ENCODE measurements at regions not wholly inside any gene's neighbourhood (a gene's known extent, or its start where the extent isn't known, plus 50 kb on each side); places are given as distances from the start of the nearest gene placed in this dataset.
"Not testable (repeated sequence)": the region's sequence is repeated elsewhere in the genome, so short reads cannot be mapped to it uniquely, and the experiment has no call there.

DNA sequence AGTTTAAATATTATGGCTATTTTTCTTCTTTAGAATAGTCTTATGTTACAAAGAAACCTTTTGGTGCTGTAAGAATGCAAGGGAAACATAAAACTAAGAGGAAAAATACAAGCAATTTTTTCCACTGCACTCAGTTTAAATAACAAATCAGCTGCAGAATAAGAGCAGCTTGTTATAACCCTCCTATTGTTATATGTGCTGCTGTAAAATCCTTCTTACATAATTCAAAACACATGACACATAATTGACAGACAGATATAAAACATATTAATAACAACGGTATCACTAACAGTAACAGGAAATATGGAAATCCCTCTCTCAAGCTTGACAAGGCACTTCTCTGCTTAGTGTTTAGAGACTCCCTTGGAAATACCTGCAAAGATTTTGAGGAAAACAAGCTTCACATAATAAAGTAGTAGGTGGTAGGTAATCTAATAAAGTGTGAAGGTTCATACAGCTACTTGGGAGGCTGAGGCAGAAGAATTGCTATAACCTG is 385.3 kb upstream of the HS3ST1 start:
- Histone ChIP-seq H3K27me3 (ENCODE audit: low read depth, low read length) (no peaks in the 10 kb centered on the region), H3K27ac (ENCODE audit: low read length) (no peak overlapping the region), H2AFZ (ENCODE audit: low read depth, low read length) (no peak overlapping the region), H3K4me3 (ENCODE audit: low read length) (no peak overlapping the region), H3K79me2 (ENCODE audit: low read length) (no peaks in the 10 kb centered on the region), H3K9me3 (ENCODE audit: insufficient read depth, low read length) (no peaks in the 10 kb centered on the region), H3K9ac (ENCODE audit: low read length) (no peak overlapping the region), H3K36me3 (replicated peaks; ENCODE audit: low read depth, low read length) (no peaks in the 10 kb centered on the region), H4K20me1 (ENCODE audit: insufficient read depth, low read length) (no peaks in the 10 kb centered on the region), H3K4me1 (ENCODE audit: low read length) (no peaks in the 10 kb centered on the region), H3K4me2 (ENCODE audit: low read length) (no peak overlapping the region)
- TF ChIP-seq, protein P1, sequence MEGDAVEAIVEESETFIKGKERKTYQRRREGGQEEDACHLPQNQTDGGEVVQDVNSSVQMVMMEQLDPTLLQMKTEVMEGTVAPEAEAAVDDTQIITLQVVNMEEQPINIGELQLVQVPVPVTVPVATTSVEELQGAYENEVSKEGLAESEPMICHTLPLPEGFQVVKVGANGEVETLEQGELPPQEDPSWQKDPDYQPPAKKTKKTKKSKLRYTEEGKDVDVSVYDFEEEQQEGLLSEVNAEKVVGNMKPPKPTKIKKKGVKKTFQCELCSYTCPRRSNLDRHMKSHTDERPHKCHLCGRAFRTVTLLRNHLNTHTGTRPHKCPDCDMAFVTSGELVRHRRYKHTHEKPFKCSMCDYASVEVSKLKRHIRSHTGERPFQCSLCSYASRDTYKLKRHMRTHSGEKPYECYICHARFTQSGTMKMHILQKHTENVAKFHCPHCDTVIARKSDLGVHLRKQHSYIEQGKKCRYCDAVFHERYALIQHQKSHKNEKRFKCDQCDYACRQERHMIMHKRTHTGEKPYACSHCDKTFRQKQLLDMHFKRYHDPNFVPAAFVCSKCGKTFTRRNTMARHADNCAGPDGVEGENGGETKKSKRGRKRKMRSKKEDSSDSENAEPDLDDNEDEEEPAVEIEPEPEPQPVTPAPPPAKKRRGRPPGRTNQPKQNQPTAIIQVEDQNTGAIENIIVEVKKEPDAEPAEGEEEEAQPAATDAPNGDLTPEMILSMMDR (IDR thresholded peaks at IDR 0.05; ENCODE audit: low read depth, low read length): no peak
- no peak for TF ChIP-seq EZH2phosphoT487 (IDR thresholded peaks at IDR 0.05; ENCODE audit: low read depth)

DNA sequence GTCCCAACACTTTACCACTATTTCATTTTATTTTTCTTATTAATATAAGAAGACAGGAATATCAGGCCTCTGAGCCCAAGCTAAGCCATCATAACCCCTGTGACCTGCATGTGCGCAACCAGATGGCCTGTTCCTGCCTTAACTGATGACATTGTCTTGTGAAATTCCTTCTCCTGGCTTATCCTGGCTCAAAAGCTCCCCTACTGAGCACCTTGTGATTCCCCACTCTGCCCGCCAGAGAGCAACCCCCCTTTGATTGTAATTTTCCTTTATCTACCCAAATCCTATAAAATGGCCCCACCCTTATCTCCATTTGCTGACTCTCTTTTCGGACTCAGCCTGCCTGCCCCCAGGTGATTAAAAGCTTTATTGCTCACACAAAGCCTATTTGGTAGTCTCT is 382.8 kb upstream of the HS3ST1 start:
- H3K27ac ChIP-seq (ENCODE audit: low read length); H4K20me1 ChIP-seq (ENCODE audit: insufficient read depth, low read length); H2AFZ ChIP-seq (ENCODE audit: low read depth, low read length); H3K27me3 ChIP-seq (ENCODE audit: low read depth, low read length); H3K9me3 ChIP-seq (ENCODE audit: insufficient read depth, low read length); H3K36me3 ChIP-seq (replicated peaks; ENCODE audit: low read depth, low read length); H3K79me2 ChIP-seq (ENCODE audit: low read length); H3K4me2 ChIP-seq (ENCODE audit: low read length); H3K4me1 ChIP-seq (ENCODE audit: low read length); H3K4me3 ChIP-seq (ENCODE audit: low read length); H3K9ac ChIP-seq (ENCODE audit: low read length): not testable (repeated sequence)

DNA sequence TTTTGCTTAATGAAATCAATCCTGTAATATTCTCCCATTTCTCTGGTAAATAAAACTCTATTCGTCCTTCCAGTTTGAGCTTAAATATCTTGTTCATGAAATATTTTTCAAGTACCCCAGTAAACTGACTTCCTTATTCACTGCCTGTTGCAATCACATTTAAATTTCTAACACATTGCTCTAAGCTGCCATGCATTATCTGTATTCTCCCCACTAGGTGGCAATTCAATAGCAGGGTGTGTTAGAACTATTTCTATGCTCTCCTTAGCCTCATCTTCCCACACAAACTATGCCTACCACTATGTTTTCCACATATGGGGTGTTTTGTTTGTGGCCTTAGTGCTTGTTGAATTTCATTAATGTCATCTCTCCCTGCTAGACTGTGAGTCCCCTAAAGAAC is 377.1 kb upstream of the HS3ST1 start:
- H3K4me2 ChIP-seq (ENCODE audit: low read length): no peak overlapping the region
- TF ChIP-seq, protein P1 (IDR thresholded peaks at IDR 0.05; ENCODE audit: low read depth, low read length): peak; percentile 67
- TF ChIP-seq EZH2phosphoT487 (IDR thresholded peaks at IDR 0.05; ENCODE audit: low read depth): no peak

DNA sequence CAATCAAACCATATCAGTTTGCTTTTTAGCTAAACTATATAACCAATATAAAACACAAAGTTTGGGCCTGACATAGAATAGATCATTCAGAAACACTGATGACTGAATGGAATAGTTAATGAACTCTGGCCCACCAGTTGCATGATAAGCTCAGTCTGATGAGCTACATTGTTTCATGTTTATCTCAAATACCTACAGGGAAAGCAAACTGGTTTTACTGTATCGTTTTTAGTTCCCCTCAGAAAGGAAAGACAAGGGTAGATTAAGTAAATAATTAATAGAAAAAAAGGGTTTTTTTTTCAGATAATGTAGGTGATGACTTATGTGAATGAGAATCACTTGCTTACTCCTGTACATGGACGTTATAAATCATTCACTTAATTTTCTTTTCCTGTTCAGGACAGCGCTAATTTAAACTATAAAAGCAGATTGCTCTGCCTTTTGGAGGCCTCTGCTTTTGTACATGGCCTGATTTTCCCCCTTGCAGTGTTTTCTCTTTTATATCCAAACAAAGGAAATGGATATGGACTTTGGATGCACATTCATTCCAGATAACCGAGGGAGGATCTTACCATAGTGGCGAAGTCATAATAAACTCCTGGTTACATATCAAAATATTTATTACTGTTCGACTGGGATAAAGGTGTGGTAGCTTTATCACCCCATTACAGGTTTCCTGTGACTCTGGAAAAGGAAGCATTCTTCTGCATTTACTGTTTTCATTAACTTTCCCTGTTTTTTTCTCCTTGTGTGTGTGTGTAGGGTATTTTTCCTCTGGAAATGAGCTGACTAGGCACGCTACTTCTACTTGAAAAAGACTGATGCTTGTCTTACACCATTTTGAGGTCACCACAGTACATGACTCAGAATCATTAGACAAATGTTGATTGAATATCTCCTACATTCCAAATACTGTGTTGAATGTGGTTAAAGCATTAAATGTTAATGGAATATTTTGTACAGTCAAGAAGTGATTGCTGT is 373.1 kb upstream of the HS3ST1 start:
- Histone ChIP-seq H3K79me2 (ENCODE audit: low read length) (no peaks in the 10 kb centered on the region), H3K4me3 (ENCODE audit: low read length) (no peak overlapping the region), H2AFZ (ENCODE audit: low read depth, low read length) (no peak overlapping the region), H3K4me2 (ENCODE audit: low read length) (no peak overlapping the region), H3K9ac (ENCODE audit: low read length) (no peak overlapping the region), H3K27me3 (ENCODE audit: low read depth, low read length) (no peaks in the 10 kb centered on the region), H3K36me3 (replicated peaks; ENCODE audit: low read depth, low read length) (no peaks in the 10 kb centered on the region), H3K4me1 (ENCODE audit: low read length) (no peaks in the 10 kb centered on the region), H3K9me3 (ENCODE audit: insufficient read depth, low read length) (no peaks in the 10 kb centered on the region), H4K20me1 (ENCODE audit: insufficient read depth, low read length) (no peaks in the 10 kb centered on the region), H3K27ac (ENCODE audit: low read length) (no peak overlapping the region)
- TF ChIP-seq EZH2phosphoT487 (IDR thresholded peaks at IDR 0.05; ENCODE audit: low read depth): no peak
- TF ChIP-seq, protein P1 (IDR thresholded peaks at IDR 0.05; ENCODE audit: low read depth, low read length): no peak

More for the DNA sequence above, 377.1 kb upstream of the HS3ST1 start:
- Histone ChIP-seq H3K9me3 (ENCODE audit: insufficient read depth, low read length) (no peaks in the 10 kb centered on the region), H3K27ac (ENCODE audit: low read length) (no peak overlapping the region), H2AFZ (ENCODE audit: low read depth, low read length) (no peak overlapping the region), H3K27me3 (ENCODE audit: low read depth, low read length) (no peaks in the 10 kb centered on the region), H3K9ac (ENCODE audit: low read length) (no peak overlapping the region), H4K20me1 (ENCODE audit: insufficient read depth, low read length) (no peaks in the 10 kb centered on the region), H3K4me1 (ENCODE audit: low read length) (no peaks in the 10 kb centered on the region), H3K4me3 (ENCODE audit: low read length) (no peak overlapping the region), H3K36me3 (replicated peaks; ENCODE audit: low read depth, low read length) (no peaks in the 10 kb centered on the region), H3K79me2 (ENCODE audit: low read length) (no peaks in the 10 kb centered on the region)
